HG02623 (cell line): ENCODE measurements at regions not wholly inside any gene's neighbourhood (a gene's known extent, or its start where the extent isn't known, plus 50 kb on each side); places are given as distances from the start of the nearest gene placed in this dataset.
"Not testable (repeated sequence)": the region's sequence is repeated elsewhere in the genome, so short reads cannot be mapped to it uniquely, and the experiment has no call there.

ENCODE experiments used
- ATAC-seq: cut with Tn5 transposase; IDR thresholded peaks from one replicate; pipeline ENCODE4 v1.9.1; 2021; ENCODE audit warnings: moderate library complexity; ENCODE audit not compliant: unreplicated experiment

DNA sequence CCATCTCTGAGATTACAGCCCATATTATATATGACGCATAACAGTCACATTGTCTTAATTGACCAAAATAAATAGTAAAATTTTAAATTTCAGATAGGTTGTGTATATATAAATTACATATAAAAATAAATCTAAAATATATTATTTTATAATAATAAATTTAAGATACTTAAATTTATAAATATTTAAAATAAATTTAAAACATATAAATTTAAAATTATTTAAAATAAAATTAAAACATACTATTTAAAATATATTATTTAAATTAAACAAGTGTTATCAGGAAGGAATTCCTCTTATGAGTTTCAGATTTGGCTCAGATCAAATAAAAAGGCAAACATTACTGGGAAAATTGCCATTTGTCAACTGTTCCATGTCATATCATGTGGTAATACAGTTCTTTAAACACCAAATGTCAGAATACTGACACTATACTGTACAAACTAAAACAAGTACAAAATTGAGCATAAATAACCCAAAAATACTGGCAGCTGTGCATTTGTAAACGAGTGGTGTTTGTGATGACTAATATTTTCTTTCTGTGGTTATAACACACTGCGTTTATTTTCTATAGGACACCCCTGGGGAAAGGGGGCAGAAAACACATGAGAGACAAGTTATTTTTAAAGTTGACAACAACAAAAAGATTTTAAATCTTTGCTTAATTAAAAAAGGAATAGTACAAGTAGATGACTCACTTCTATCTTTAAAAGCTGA, 71.3 kb upstream of the DGKB start:
- no peak for ATAC-seq

- not testable (repeated sequence) for ATAC-seq
Measured at GRCh38 chr7:14971678-14972077, 69.1 kb upstream of the DGKB start.

DNA sequence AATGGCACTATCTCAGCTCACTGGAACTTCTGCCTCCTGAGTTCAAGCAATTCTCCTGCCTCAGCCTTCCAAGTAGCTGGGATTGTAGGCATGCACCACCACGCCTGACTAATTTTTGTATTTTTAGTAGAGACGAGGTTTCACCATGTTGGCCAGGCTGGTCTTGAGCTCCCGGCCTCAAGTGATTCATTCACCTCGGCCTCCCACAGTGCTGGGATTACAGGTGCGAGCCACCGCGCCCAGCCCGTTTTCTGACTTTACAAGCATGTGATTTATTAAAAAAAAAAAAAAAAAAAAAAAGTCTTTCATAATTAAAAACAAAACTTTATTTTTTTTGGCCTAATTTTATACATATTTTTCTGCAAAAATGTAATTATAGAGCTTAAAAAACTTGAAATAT, 64.8 kb upstream of the DGKB start:
- not testable (repeated sequence) for ATAC-seq

DNA sequence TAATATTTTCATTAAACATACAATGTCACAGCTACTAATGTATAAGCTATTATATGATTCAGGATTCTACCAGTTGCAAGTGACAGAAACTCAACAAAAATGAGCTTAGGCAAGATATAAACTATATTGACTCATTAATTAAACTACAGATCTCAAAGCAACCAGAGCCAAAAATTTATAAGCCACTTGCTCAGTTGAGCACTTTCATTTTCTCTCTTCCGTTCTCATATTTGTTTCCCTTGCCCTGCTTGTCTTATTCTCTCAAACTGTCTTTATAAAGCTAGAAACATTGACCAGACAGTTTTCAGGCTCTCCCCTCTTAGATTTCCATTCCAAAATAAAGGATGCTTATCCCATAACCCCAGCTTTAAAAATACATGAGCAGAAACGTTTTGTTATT, 60.2 kb upstream of the DGKB start:
- no peak for ATAC-seq

DNA sequence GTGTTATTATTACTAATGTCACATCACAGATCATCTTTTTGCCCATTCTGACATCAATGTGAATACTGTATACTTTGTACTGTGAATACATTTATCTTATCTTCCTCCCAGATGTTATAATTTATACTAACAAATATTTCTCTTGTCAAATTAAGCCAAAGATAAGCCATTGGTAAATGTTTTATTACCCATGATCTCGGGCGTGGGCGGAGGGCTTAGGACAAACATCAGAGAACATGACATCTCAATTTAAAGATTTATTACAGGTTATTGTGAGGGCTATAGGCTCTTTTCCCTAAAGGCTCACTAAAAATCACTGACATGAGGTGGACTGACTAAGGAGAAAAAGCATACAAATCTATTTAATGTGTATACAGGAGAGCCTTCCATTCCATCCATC, 58.2 kb upstream of the DGKB start:
- ATAC-seq = no peak

GRCh38 chr7:14959339-14959738, 56.8 kb upstream of the DGKB start:
- ATAC-seq = no peak

GRCh38 chr7:14954035-14954434, 51.5 kb upstream of the DGKB start:
- no peak for ATAC-seq
